ENCODE measurements at regions not wholly inside any gene's neighbourhood (a gene's known extent, or its start where the extent isn't known, plus 50 kb on each side); places are given as distances from the start of the nearest gene placed in this dataset.

GRCh38 chr2:16285813-16286510, 345.6 kb downstream of the MYCN start:
- TF ChIP-seq CTCF (IDR thresholded peaks at IDR 0.05) (no peak), POLR2AphosphoS5 (IDR thresholded peaks at IDR 0.05) (no peak), POLR2A (IDR thresholded peaks at IDR 0.05) (no peak)
- 71% methylated on average over 7 of the region's 7 CpGs for WGBS

DNA sequence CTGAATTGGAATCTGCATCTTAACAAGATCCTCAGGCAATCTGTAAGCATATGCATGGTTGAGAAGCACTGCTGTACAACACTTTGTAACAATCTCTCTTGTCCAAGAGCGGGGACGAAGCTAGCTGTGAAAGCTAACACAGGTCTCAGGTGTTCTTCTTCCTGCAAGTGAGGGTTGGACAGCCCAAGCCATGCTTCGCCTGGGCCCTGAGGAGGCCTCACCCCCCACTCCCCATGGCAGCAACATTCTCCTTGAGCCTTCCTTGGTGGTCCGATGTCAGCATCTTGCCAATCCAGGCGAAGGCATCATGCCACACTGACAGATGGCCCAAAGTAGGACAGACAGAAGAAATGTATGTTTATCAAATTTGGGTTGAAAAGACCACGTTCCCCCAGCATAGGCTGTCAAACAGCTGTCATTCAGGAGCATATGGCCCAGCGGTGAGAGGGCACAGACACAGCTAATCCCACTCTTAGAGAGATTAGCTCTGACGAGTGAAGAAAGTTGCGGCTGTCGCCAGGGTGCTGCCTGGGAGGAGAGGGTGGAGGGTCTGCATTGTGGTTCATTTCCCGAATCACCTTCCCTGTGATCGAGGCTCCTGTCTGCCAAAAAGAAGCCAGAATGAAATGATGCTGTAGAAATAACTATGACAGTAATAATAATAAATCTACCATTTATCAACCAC, 344.7 kb downstream of the MYCN start:
- TF ChIP-seq POLR2AphosphoS5 (IDR thresholded peaks at IDR 0.05) (no peak), CTCF (IDR thresholded peaks at IDR 0.05) (no peak), POLR2A (IDR thresholded peaks at IDR 0.05) (no peak)
- H3K27ac ChIP-seq = no peak overlapping the region
- no peak overlapping the region for H3K4me3 ChIP-seq
- WGBS = 92% methylated on average over 12 of the region's 12 CpGs
- H3K36me3 ChIP-seq = no peaks in the 10 kb centered on the region
- intact Hi-C loops (cut with DNase I) = loop anchor here (5.0 kb wide), 2 partner anchors 348 to 648 kb away; no protein-coding TSS in a partner anchor
- no peaks in the 10 kb centered on the region for H3K4me1 ChIP-seq (replicated peaks)
- DNase-seq (ENCODE audit: low spot score) = no peak
- H3K27me3 ChIP-seq (replicated peaks; ENCODE audit: insufficient read depth) = no peaks in the 10 kb centered on the region
- no peaks in the 10 kb centered on the region for H3K9me3 ChIP-seq

More at GRCh38 chr2:16285813-16286510, 345.6 kb downstream of the MYCN start:
- DNase-seq (ENCODE audit: low spot score) = no peak
- H3K4me3 ChIP-seq = no peak overlapping the region
- intact Hi-C loops (cut with DNase I) = no loop called here
- no peaks in the 10 kb centered on the region for H3K36me3 ChIP-seq
- no peaks in the 10 kb centered on the region for H3K27me3 ChIP-seq (replicated peaks; ENCODE audit: insufficient read depth)
- H3K4me1 ChIP-seq (replicated peaks) = no peaks in the 10 kb centered on the region
- no peak overlapping the region for H3K27ac ChIP-seq
- no peaks in the 10 kb centered on the region for H3K9me3 ChIP-seq

GRCh38 chr2:16283071-16283850, 342.9 kb downstream of the MYCN start:
- intact Hi-C loops (cut with DNase I) = loop anchor here (5.0 kb wide), 2 partner anchors 346 to 646 kb away; no protein-coding TSS in a partner anchor
- no peaks in the 10 kb centered on the region for H3K36me3 ChIP-seq
- H3K27me3 ChIP-seq (replicated peaks; ENCODE audit: insufficient read depth) = no peaks in the 10 kb centered on the region
- WGBS = 77% methylated on average over 10 of the region's 10 CpGs
- H3K27ac ChIP-seq = no peak overlapping the region
- H3K4me1 ChIP-seq (replicated peaks) = no peaks in the 10 kb centered on the region
- no peak overlapping the region for H3K4me3 ChIP-seq
- no peaks in the 10 kb centered on the region for H3K9me3 ChIP-seq
- no peak for TF ChIP-seq CTCF (IDR thresholded peaks at IDR 0.05)
- no peak for TF ChIP-seq POLR2A (IDR thresholded peaks at IDR 0.05)
- TF ChIP-seq POLR2AphosphoS5 (IDR thresholded peaks at IDR 0.05) = no peak
- DNase-seq (ENCODE audit: low spot score) = no peak

DNA sequence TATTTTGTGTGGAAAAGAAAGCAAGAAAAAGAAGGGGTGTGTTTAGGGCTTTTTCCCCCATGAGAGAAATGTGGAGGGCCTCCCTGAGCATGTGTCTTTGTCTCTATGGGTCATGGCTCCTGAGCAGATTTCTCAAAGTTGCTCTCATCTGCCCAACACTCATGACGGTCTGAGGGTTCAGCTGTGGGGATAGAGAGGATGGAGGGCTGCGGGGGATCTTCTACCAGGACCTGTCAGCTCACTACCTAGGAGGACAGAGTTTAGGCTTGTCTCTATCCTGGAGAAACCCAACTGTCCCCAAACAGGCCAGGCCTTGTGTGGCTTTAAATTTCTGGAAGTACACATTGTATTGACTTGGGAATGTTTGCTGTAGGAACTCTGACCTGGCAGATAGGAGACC, 342.2 kb downstream of the MYCN start:
- Histone ChIP-seq H3K27ac (no peak overlapping the region), H3K4me1 (replicated peaks) (no peaks in the 10 kb centered on the region), H3K4me3 (no peak overlapping the region), H3K9me3 (no peaks in the 10 kb centered on the region), H3K36me3 (no peaks in the 10 kb centered on the region), H3K27me3 (replicated peaks; ENCODE audit: insufficient read depth) (no peaks in the 10 kb centered on the region)
- intact Hi-C loops (cut with DNase I) = loop anchor here (5.0 kb wide), 2 partner anchors 345 to 645 kb away; no protein-coding TSS in a partner anchor
- 85% methylated on average over 2 of the region's 2 CpGs for WGBS
- TF ChIP-seq POLR2A (IDR thresholded peaks at IDR 0.05) (no peak), POLR2AphosphoS5 (IDR thresholded peaks at IDR 0.05) (no peak), CTCF (IDR thresholded peaks at IDR 0.05) (no peak)
- DNase-seq (ENCODE audit: low spot score) = no peak
